Esophagus muscularis mucosa (tissue), 4 donors: ENCODE measurements at regions not wholly inside any gene's neighbourhood (a gene's known extent, or its start where the extent isn't known, plus 50 kb on each side); places are given as distances from the start of the nearest gene placed in this dataset.

Experiments used
- DNase-seq: peaks from one replicate; pipeline ENCODE4 v3.0.0-alpha.2; 2017; ENCODE audit errors: extremely low spot score
- H3K27ac ChIP-seq, 4 donors: fragments of 200-600 bp; sonication (generic); replicated peaks in 1 of 4; 1 replicate in 3 of 4; 2 replicates in 1 of 4; pipeline ENCODE4 v1.5.1; 2016 to 2019; ENCODE audit warnings: mild to moderate bottlenecking in 1 of 4
- H3K27me3 ChIP-seq, 4 donors: fragments of 200-600 bp; sonication (generic); one replicate each; pipeline versions ENCODE4 v1.5.1 to v1.6.0; 2016 to 2019
- H3K36me3 ChIP-seq, 4 donors: fragments of 200-600 bp; sonication (generic); one replicate each; pipeline ENCODE4 v1.5.1; 2016 to 2019
- H3K4me1 ChIP-seq, 4 donors: fragments of 200-600 bp; sonication (generic); one replicate each; pipeline ENCODE4 v1.5.1; 2016 to 2019
- H3K4me3 ChIP-seq, 4 donors: fragments of 200-600 bp; sonication (generic); 1 replicate in 2 of 4; 2 replicates in 2 of 4; pipeline ENCODE4 v1.5.1; 2016 to 2019; ENCODE audit warnings: mild to moderate bottlenecking in 4 of 4, moderate library complexity in 1 of 4
- H3K9me3 ChIP-seq, 4 donors: fragments of 200-600 bp; sonication (generic); 1 replicate in 3 of 4; 2 replicates in 1 of 4; pipeline ENCODE4 v1.5.1; 2016 to 2019
- EP300 ChIP-seq: sonication (generic); formaldehyde crosslinking; IDR thresholded peaks from one replicate; pipeline ENCODE4 v1.6.1; 2017; ENCODE audit warnings: antibody characterized with exemption
- POLR2A ChIP-seq: fragments of 450-650 bp; IDR thresholded peaks from one replicate; pipeline ENCODE4 v1.6.1; 2017; ENCODE audit warnings: antibody characterized with exemption, moderate library complexity, mild to moderate bottlenecking, low read depth
- POLR2AphosphoS5 ChIP-seq, 2 donors: sonication (generic); formaldehyde crosslinking; IDR thresholded peaks; one replicate each; pipeline ENCODE4 v1.6.1; 2017; ENCODE audit warnings: antibody characterized with exemption in 2 of 2
- WGBS: methylation state at CpG from one replicate; pipeline ENCODE4 v1.1.5; 2018; 5-methylcytosine and 5-hydroxymethylcytosine counted together
- intact Hi-C: fragments of 100-400 bp; cut with DNase I; formaldehyde crosslinking; loops from one replicate; pipeline ENCODE4 v1.15.1; 2023
- TF ChIP-seq, protein P1 (sequence below), 3 experiments: fragments of 200-600 bp in 2 of 3; fragments of 450-650 bp in 1 of 3; sonication (generic) in 2 of 3; IDR thresholded peaks; one replicate each; pipeline ENCODE4 v1.5.1; 2017 to 2019; ENCODE audit warnings: antibody characterized with exemption in 3 of 3, mild to moderate bottlenecking in 2 of 3, moderate library complexity in 1 of 3

DNA sequence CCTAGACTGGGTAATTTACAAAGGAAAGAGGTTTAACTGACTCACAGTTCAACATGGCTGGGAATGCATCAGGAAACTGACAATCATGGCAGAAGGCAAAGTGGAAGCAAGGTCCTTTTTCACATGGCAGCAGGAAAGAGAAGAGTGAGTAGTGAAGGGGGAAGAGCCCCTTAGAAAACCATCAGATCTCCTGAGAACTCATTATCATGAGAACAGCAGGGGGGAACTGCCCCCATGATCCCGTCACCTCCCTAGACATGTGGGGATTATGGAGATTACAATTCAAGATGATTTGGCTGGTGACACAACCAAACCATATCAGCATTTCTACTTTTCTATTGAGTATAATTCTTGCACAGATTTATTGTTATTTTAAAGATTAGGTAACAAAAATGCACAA, 822.1 kb upstream of the FLRT2 start:
- intact Hi-C loops, result no loop called here

GRCh38 chr14:84708865-84709264, 821.1 kb upstream of the FLRT2 start:
- Histone ChIP-seq H3K4me3 (no peak overlapping the region), H3K36me3 (no peaks in the 10 kb centered on the region), H3K27ac (no peak overlapping the region), H3K27me3 (no peaks in the 10 kb centered on the region), H3K4me1 (no peaks in the 10 kb centered on the region), H3K9me3 (no peaks in the 10 kb centered on the region)
- WGBS, result 38% methylated on average over 2 of the region's 2 CpGs
- intact Hi-C loops, result no loop called here
- TF ChIP-seq, protein P1, sequence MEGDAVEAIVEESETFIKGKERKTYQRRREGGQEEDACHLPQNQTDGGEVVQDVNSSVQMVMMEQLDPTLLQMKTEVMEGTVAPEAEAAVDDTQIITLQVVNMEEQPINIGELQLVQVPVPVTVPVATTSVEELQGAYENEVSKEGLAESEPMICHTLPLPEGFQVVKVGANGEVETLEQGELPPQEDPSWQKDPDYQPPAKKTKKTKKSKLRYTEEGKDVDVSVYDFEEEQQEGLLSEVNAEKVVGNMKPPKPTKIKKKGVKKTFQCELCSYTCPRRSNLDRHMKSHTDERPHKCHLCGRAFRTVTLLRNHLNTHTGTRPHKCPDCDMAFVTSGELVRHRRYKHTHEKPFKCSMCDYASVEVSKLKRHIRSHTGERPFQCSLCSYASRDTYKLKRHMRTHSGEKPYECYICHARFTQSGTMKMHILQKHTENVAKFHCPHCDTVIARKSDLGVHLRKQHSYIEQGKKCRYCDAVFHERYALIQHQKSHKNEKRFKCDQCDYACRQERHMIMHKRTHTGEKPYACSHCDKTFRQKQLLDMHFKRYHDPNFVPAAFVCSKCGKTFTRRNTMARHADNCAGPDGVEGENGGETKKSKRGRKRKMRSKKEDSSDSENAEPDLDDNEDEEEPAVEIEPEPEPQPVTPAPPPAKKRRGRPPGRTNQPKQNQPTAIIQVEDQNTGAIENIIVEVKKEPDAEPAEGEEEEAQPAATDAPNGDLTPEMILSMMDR (IDR thresholded peaks at IDR 0.05), result no peak
- TF ChIP-seq POLR2A, result no peak
- no peak for TF ChIP-seq POLR2AphosphoS5 (IDR thresholded peaks at IDR 0.05)
- no peak for TF ChIP-seq EP300
- DNase-seq, result no peak

More for the DNA sequence above, 822.1 kb upstream of the FLRT2 start:
- H3K27me3 ChIP-seq, result no peaks in the 10 kb centered on the region
- H3K36me3 ChIP-seq, result no peaks in the 10 kb centered on the region
- H3K9me3 ChIP-seq, result no peaks in the 10 kb centered on the region
- no peak for TF ChIP-seq POLR2AphosphoS5 (IDR thresholded peaks at IDR 0.05)
- WGBS, result 91% methylated on average over 1 of the region's 1 CpG
- H3K4me1 ChIP-seq, result no peaks in the 10 kb centered on the region
- no peak overlapping the region for H3K4me3 ChIP-seq
- H3K27ac ChIP-seq, result no peak overlapping the region
- no peak for DNase-seq

- intact Hi-C loops, result no loop called here
- WGBS, result 81% methylated on average over 4 of the region's 4 CpGs
These were observed 803.5 kb upstream of the FLRT2 start for GRCh38 chr14:84726471-84726870.

DNA sequence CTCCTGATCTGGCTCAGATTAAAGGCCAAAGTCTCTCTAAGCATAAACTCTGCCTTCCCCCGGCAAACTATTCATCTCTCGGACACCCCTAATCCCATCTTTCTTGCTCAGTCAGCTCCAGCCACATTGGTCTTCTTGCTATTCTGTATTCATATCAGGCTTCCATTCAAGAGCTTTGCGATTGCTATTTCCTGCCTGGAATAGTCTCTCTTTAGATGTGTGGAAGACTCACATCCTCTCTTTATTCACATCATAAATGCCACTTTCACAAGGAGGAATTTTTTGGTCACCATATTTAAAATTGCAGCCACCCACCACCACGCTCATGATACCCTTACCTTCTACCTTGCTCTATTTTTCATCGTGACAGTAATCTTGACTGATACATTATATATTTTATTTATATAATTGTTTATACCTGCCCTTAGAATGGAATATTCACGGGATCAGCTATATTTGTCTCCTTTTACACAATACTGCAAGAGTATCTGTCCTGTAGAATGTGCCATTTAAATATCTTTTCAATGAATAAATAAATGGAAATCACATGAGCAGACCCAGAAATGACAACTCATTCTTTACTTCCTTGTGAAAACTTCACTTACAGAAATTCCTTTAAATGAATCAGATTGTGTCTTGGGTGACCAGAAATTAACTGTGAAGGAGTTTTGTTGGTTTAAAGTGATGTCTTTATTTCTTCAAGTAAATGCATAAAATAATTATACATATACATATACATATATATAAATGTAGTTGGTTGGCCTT, 780.6 kb upstream of the FLRT2 start:
- intact Hi-C loops, result no loop called here
- H3K36me3 ChIP-seq, result no peaks in the 10 kb centered on the region
- no peak overlapping the region for H3K27ac ChIP-seq
- no peak for TF ChIP-seq EP300
- TF ChIP-seq POLR2A, result no peak
- TF ChIP-seq, protein P1 (IDR thresholded peaks at IDR 0.05), result no peak
- peaks cover 0 to 1% (median 0%) of the 10 kb centered on the region in 4 donors for H3K9me3 ChIP-seq
- H3K4me3 ChIP-seq, result no peak overlapping the region
- DNase-seq, result no peak
- no peaks in the 10 kb centered on the region for H3K4me1 ChIP-seq
- no peaks in the 10 kb centered on the region for H3K27me3 ChIP-seq
- 89% methylated on average over 6 of the region's 6 CpGs for WGBS

More at GRCh38 chr14:84726471-84726870, 803.5 kb upstream of the FLRT2 start:
- Histone ChIP-seq H3K27me3 (no peaks in the 10 kb centered on the region), H3K4me3 (no peak overlapping the region), H3K36me3 (no peaks in the 10 kb centered on the region), H3K27ac (no peak overlapping the region), H3K4me1 (no peaks in the 10 kb centered on the region), H3K9me3 (no peaks in the 10 kb centered on the region)
- TF ChIP-seq POLR2AphosphoS5 (IDR thresholded peaks at IDR 0.05) (no peak), EP300 (no peak), POLR2A (no peak)
- TF ChIP-seq, protein P1 (IDR thresholded peaks at IDR 0.05), result no peak
- no peak for DNase-seq

DNA sequence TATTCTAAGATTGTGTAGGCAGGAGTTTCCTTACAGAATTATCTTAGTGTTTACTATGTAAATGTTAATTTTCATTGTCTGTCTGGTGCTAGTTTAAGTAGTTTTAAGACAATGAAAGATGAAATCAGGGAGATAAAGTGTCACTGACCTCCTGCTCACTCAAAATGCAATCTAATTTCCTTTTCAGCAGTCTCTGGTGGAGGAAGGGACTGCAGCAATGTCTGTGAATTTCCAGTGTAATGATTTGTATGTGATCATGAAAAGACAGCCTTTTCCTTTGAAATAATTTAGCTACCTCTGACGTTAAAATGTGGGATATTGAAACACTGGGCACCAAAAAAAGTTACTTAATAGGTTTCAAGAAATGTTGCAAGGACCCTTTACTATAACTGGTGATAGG, 779.7 kb upstream of the FLRT2 start:
- TF ChIP-seq EP300, result no peak
- 65% methylated on average over 1 of the region's 1 CpG for WGBS
- intact Hi-C loops, result no loop called here

More for the DNA sequence above, 779.7 kb upstream of the FLRT2 start:
- H3K27ac ChIP-seq, result no peak overlapping the region
- H3K4me1 ChIP-seq, result no peaks in the 10 kb centered on the region
- peaks cover 0 to 5% (median 0%) of the 10 kb centered on the region in 4 donors for H3K9me3 ChIP-seq
- no peaks in the 10 kb centered on the region for H3K36me3 ChIP-seq
- no peak for DNase-seq
- H3K27me3 ChIP-seq, result no peaks in the 10 kb centered on the region
- no peak overlapping the region for H3K4me3 ChIP-seq
